ENCODE measurements at regions not wholly inside any gene's neighbourhood (a gene's known extent, or its start where the extent isn't known, plus 50 kb on each side); places are given as distances from the start of the nearest gene placed in this dataset.
"Not testable (repeated sequence)": the region's sequence is repeated elsewhere in the genome, so short reads cannot be mapped to it uniquely, and the experiment has no call there.

DNA sequence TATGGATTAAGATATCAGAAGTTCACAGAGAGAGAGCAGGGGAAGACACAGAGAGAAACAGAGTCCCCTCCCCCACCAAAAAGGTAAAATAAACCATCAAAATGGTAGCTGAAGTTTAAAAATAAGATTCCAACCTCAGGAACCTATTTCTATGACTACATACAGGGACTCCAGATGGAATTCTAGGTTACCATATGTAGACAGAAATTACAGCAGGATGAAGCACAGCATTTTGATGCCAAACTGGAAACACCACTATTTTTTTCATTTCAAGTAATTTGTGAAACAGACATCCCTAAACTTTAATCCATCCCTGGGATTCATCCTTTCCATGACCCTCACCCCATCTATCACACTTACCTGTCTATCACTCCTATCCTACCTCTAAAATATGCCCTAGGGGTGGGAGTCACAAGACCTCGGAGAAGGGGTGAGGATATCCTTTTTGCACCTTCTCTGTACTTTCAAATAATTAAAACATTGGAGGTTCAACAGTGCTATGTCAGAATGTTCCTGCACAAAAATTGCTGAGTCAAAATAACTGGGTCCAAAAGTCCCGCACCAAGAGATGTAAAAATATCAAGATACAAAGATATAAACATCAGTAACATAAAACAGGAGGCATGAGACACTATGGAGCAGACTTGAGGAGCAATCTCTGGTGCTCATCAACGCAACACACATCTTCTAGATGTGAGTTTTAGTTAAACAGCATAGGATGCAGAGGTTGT lies 344.5 kb upstream of the RASGEF1B start:
- DNase-seq (ENCODE audit: low read depth), result no peak

GRCh38 chr4:81814987-81815541 lies 343.4 kb upstream of the RASGEF1B start:
- no peak for DNase-seq (ENCODE audit: low read depth)

- DNase-seq (ENCODE audit: low read depth), result no peak
Observed at GRCh38 chr4:81811562-81812293, 340.0 kb upstream of the RASGEF1B start.

DNA sequence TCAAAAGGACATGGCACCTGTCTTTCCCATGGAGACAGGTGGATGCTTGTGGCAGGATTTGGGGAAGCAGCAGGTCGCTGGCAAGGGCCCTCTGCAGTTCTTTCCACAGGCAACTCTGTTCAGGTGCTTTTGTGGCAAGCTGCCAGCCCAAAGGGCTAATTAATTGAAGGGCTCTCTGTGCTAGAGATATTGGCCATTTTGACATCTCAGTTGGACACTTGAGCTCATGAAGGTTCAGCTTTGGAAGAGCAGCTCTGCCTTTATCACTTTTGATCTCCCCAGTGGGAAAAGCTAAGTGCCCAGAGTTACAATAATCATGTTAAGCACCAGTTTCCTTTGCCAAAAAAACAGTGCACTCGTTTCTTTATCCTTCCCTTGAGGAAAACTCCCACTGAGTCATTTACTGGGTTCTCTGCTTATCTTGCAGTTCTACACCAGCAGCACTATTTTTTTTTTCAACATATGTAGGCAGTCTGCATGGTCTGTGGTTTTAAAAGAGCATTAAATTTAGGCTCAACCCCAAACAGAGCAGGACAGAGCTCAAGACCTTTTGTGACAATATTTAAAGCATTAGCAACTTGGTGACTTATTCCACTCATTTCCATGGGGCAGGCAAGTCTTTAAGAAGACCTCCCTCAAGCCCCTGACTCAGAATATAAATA lies 336.4 kb upstream of the RASGEF1B start:
- no peak for DNase-seq (ENCODE audit: low read depth)

DNA sequence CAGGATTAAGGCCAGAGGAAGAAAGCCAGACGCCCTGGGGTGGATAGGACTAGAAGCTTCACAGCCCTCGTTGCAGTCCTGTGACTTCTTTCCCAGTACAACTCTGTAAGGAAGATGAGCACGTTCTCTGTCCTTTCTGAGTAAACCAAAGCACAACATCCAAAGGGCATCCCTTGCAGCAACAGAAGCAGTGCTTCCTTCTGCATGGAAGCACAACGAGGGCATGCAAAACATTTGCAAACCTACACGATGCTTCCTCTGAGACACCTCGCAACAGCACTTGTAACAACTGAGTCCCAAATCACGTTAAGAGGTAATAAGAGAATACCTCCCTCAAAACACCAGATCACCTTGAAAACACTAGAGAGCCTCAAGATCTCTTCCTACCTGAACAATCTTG lies 335.7 kb upstream of the RASGEF1B start:
- DNase-seq (ENCODE audit: low read depth), result no peak

- DNase-seq (ENCODE audit: low read depth), result no peak
Observed at GRCh38 chr4:81806485-81806884, 334.8 kb upstream of the RASGEF1B start.

DNA sequence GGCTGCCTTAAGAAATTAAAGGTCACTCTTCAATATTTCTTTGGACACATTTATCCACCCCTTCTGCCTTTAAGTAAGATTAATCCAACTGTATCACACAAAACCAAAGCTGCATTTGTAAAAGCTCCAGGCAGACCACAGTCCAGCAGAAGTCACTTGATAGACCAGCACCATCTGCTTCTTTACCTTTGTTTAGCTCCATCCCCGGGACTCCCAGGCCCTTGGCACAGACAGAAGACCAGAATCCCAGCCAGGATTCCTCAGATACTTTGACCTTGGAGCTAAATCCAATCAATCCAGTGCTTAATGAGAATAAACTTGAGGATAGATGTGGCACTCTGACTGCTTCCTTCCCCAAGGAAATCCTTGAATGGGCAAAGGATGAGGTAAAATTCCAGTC lies 333.1 kb upstream of the RASGEF1B start:
- no peak for DNase-seq (ENCODE audit: low read depth)

DNA sequence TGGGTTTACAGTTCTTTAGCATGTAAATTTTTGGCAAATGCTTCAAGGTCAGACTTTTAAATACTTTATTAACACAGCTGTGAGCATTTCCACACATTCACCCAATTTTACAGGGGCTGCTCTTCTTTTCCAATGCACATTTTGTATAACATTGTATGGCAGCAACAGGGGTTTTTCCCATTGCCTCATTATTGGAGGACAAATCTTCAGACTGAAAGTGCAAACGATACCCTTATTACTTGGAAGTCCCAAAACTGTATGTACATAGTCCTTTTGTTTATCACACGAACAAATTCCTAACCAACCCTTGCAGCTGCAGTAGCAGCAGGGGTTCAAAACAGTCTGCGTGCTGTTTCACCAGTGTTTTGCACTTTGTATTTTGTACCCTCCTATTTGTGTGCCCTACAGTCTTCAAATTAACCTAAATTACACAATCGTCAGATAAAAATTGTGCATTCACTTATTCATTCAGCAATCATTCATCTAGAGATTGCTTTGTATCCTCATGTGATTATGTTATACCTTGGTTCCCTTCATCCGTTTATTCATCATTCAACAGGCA lies 330.7 kb upstream of the RASGEF1B start:
- no peak for DNase-seq (ENCODE audit: low read depth)

- DNase-seq (ENCODE audit: low read depth), result no peak
Observed at GRCh38 chr4:81799371-81799770, 327.7 kb upstream of the RASGEF1B start.

- DNase-seq (ENCODE audit: low read depth), result no peak
Observed at GRCh38 chr4:81796790-81797528, 325.3 kb upstream of the RASGEF1B start.

GRCh38 chr4:81792521-81792920 lies 320.8 kb upstream of the RASGEF1B start:
- DNase-seq (ENCODE audit: low read depth), result no peak

GRCh38 chr4:81790477-81790876 lies 318.8 kb upstream of the RASGEF1B start:
- no peak for DNase-seq (ENCODE audit: low read depth)

- no peak for DNase-seq (ENCODE audit: low read depth)
Observed at GRCh38 chr4:81789741-81790399, 318.2 kb upstream of the RASGEF1B start.

DNA sequence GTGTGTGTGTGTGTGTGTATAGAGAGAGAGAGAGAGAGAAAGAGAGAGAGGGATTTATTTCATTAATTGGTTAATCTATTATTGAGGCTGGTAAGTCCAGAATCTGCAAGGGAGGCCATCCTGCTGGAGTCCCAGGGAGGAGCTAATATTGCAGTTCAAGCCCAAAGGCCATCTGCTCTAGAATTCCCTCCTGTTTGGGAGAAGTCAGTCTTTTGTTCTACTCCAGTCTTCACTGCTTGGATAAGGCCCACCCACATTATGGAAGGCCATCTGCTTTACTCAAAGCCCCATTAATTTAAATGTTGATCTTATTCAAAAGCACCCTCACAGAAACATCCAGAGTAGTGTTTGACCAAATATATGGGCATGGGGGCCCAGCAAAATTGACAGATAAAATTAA lies 317.5 kb upstream of the RASGEF1B start:
- no peak for DNase-seq (ENCODE audit: low read depth)

GRCh38 chr4:81786766-81787165 lies 315.1 kb upstream of the RASGEF1B start:
- DNase-seq (ENCODE audit: low read depth), result no peak

- DNase-seq (ENCODE audit: low read depth), result no peak
Observed at GRCh38 chr4:81786063-81786763, 314.5 kb upstream of the RASGEF1B start.

GRCh38 chr4:81785338-81785737 lies 313.6 kb upstream of the RASGEF1B start:
- DNase-seq (ENCODE audit: low read depth), result no peak

DNA sequence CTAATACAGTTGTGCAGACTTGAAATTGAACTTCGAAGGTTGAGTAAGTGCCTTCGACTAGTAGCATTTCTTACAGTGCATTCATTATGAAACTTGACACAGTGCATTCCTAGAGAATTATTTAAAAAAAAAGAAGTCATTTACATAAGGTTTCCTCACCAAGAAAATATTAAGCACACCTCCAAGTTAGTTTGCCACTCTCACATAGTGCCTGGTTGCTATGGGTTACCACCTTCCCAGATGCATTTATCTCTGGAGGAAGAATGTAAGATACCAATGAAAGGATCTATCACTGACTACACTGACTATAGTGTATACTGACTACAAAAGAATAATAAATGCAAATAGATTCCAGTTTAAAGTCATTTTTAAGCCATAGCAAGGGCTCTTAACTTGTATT lies 311.9 kb upstream of the RASGEF1B start:
- DNase-seq (ENCODE audit: low read depth), result no peak

GRCh38 chr4:81781799-81782198 lies 310.1 kb upstream of the RASGEF1B start:
- no peak for DNase-seq (ENCODE audit: low read depth)

DNA sequence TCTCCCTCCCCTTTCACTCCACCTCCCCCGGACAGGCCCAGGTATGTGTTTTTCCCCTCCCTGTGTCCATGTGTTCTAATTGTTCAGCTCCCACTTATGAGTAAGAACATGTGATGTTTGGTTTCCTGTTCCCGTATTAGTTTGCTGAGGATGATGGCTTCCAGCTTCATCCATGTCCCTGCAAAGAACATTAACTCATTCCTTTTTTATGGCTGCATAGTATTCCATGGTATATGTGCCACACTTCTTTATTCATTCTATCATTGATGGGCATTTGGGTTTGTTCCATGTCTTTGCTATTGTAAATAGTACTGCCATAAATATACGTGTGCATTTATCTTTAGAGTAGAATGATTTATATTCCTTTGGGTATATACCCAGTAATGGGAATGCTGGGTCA lies 306.0 kb upstream of the RASGEF1B start:
- not testable (repeated sequence) for DNase-seq (ENCODE audit: low read depth)

GRCh38 chr4:81776794-81777193 lies 305.1 kb upstream of the RASGEF1B start:
- no peak for DNase-seq (ENCODE audit: low read depth)

Measured in T-helper 22 cell (primary cell).